CD14-positive monocyte (primary cell): ENCODE measurements at regions not wholly inside any gene's neighbourhood (a gene's known extent, or its start where the extent isn't known, plus 50 kb on each side); places are given as distances from the start of the nearest gene placed in this dataset.

ENCODE experiments used
- DNase-seq, 3 donors: peaks; one replicate each; pipeline ENCODE4 v3.0.0-alpha.2; 2011 to 2022
- H2AFZ ChIP-seq: 2 replicates; pipeline ENCODE4 v1.6.0; 2012; ENCODE audit warnings: mild to moderate bottlenecking, low read depth, low read length, inconsistent platforms; ENCODE audit not compliant: insufficient read depth, poor library complexity, severe bottlenecking
- H3K27ac ChIP-seq, 2 donors: 1 replicate in 1 of 2; 2 replicates in 1 of 2; pipeline ENCODE4 v1.5.1; 2012 to 2013; ENCODE audit warnings: low read length in 2 of 2, control low read depth in 1 of 2, inconsistent platforms in 1 of 2, low read depth in 1 of 2, mild to moderate bottlenecking in 1 of 2
- H3K27me3 ChIP-seq, 2 donors: one replicate each; pipeline versions ENCODE4 v1.6.0 to v1.6.1; 2011 to 2013; ENCODE audit warnings: low read length in 2 of 2; ENCODE audit not compliant: control insufficient read depth in 2 of 2, insufficient read depth in 2 of 2
- H3K36me3 ChIP-seq, 2 donors: replicated peaks in 1 of 2; 1 replicate in 1 of 2; 2 replicates in 1 of 2; pipeline versions ENCODE4 v1.5.1 to v1.6.1; 2012 to 2013; ENCODE audit warnings: low read length in 2 of 2, control low read depth in 1 of 2, inconsistent platforms in 1 of 2, mild to moderate bottlenecking in 1 of 2; ENCODE audit not compliant: insufficient read depth in 2 of 2, control insufficient read depth in 1 of 2
- H3K4me1 ChIP-seq, 2 donors: 1 replicate in 1 of 2; 2 replicates in 1 of 2; pipeline versions ENCODE4 v1.5.1 to v1.6.1; 2012 to 2013; ENCODE audit warnings: low read length in 2 of 2, control low read depth in 1 of 2, inconsistent platforms in 1 of 2, mild to moderate bottlenecking in 1 of 2, moderate library complexity in 1 of 2; ENCODE audit not compliant: insufficient read depth in 2 of 2, control insufficient read depth in 1 of 2
- H3K4me2 ChIP-seq: replicated peaks from 2 replicates; pipeline ENCODE3; 2012; ENCODE audit warnings: low read length, moderate library complexity, mild to moderate bottlenecking; ENCODE audit not compliant: poor library complexity, severe bottlenecking; ENCODE audit errors: extremely low read depth
- H3K4me3 ChIP-seq, 3 experiments: fragments of 200-600 bp in 1 of 3; sonication (generic) in 1 of 3; replicated peaks in 1 of 3; 1 replicate in 2 of 3; 2 replicates in 1 of 3; pipeline ENCODE4 v1.5.1; 2011 to 2013; ENCODE audit warnings: low read length in 3 of 3, mild to moderate bottlenecking in 3 of 3, control low read depth in 2 of 3, low read depth in 2 of 3, inconsistent platforms in 1 of 3, moderate library complexity in 1 of 3
- H3K79me2 ChIP-seq: 2 replicates; pipeline ENCODE4 v1.6.0; 2012; ENCODE audit warnings: mild to moderate bottlenecking, control low read depth, inconsistent platforms, low read length, moderate library complexity; ENCODE audit not compliant: insufficient read depth
- H3K9ac ChIP-seq: 2 replicates; pipeline ENCODE4 v1.6.0; 2017; ENCODE audit warnings: low read length, mild to moderate bottlenecking; ENCODE audit not compliant: insufficient read depth, poor library complexity, severe bottlenecking
- H3K9me3 ChIP-seq, 2 donors: replicated peaks in 1 of 2; 1 replicate in 1 of 2; 2 replicates in 1 of 2; pipeline versions ENCODE4 v1.5.1 to v1.6.1; 2012 to 2013; ENCODE audit warnings: low read length in 2 of 2, control low read depth in 1 of 2; ENCODE audit not compliant: control insufficient read depth in 1 of 2, insufficient read depth in 1 of 2
- H4K20me1 ChIP-seq: 2 replicates; pipeline ENCODE4 v1.6.0; 2012; ENCODE audit warnings: mild to moderate bottlenecking, low read length, control low read depth, moderate library complexity; ENCODE audit not compliant: insufficient read depth
- H3K27ac Mint-ChIP-seq, 7 donors: one replicate each; pipeline ENCODE4 v1.8.0; 2020; ENCODE audit warnings: mild to moderate bottlenecking in 7 of 7, mixed read lengths in 7 of 7, moderate library complexity in 6 of 7, inconsistent platforms in 2 of 7
- H3K27me3 Mint-ChIP-seq, 3 donors: one replicate each; pipeline ENCODE4 v1.8.0; 2021 to 2022; ENCODE audit warnings: low read depth in 3 of 3, mild to moderate bottlenecking in 3 of 3, mixed read lengths in 3 of 3, moderate library complexity in 3 of 3, inconsistent platforms in 1 of 3
- H3K36me3 Mint-ChIP-seq, 2 donors: one replicate each; pipeline ENCODE4 v1.8.0; 2020; ENCODE audit warnings: mixed read lengths in 2 of 2, inconsistent platforms in 1 of 2, mild to moderate bottlenecking in 1 of 2
- H3K4me1 Mint-ChIP-seq: one replicate; pipeline ENCODE4 v1.8.0; 2020; ENCODE audit warnings: mild to moderate bottlenecking, mixed read lengths
- H3K4me3 Mint-ChIP-seq, 2 donors: one replicate each; pipeline ENCODE4 v1.8.0; 2020; ENCODE audit warnings: mild to moderate bottlenecking in 2 of 2, mixed read lengths in 2 of 2, moderate library complexity in 1 of 2
- H3K9me3 Mint-ChIP-seq, 7 donors: one replicate each; pipeline ENCODE4 v1.8.0; 2020 to 2022; ENCODE audit warnings: mixed read lengths in 7 of 7, mild to moderate bottlenecking in 6 of 7, moderate library complexity in 6 of 7, inconsistent platforms in 2 of 7
- CTCF ChIP-seq: fragments of 200-600 bp; IDR thresholded peaks from one replicate; pipeline ENCODE4 v1.8.0; 2022; ENCODE audit warnings: antibody characterized with exemption, mild to moderate bottlenecking
- WGBS: methylation state at CpG from one replicate; pipeline ENCODE4 v1.1.5; 2013; ENCODE audit warnings: missing lambda C conversion rate; ENCODE audit not compliant: insufficient coverage; 5-methylcytosine and 5-hydroxymethylcytosine counted together
- intact Hi-C, 2 donors: fragments of 100-400 bp; cut with micrococcal nuclease; formaldehyde crosslinking; loops; one replicate each; pipeline versions ENCODE4 v1.15.0 to v1.15.1; 2023

GRCh38 chr6:74249658-74250057 is 553.7 kb downstream of the CD109 start:
- no peak for DNase-seq
- WGBS: no CpG with 5 or more reads among the region's 2 CpGs
- H3K9me3 ChIP-seq: no peaks in the 10 kb centered on the region
- no peak for TF ChIP-seq CTCF
- intact Hi-C loops: no loop called here
- no peaks in the 10 kb centered on the region for H3K4me1 Mint-ChIP-seq
- no peaks in the 10 kb centered on the region for H3K27me3 ChIP-seq
- no peak overlapping the region for H3K27ac Mint-ChIP-seq
- H3K79me2 ChIP-seq: no peaks in the 10 kb centered on the region
- H3K4me2 ChIP-seq: no peak overlapping the region
- no peak overlapping the region for H3K4me3 Mint-ChIP-seq
- no peak overlapping the region for H3K27ac ChIP-seq
- no peaks in the 10 kb centered on the region for H3K27me3 Mint-ChIP-seq
- peaks cover 0 to 10% (median 1%) of the 10 kb centered on the region in 7 donors for H3K9me3 Mint-ChIP-seq
- H3K4me3 ChIP-seq: no peak overlapping the region
- H3K4me1 ChIP-seq: no peaks in the 10 kb centered on the region
- H3K9ac ChIP-seq: no peak overlapping the region
- no peaks in the 10 kb centered on the region for H3K36me3 ChIP-seq
- H2AFZ ChIP-seq: no peak overlapping the region
- no peaks in the 10 kb centered on the region for H4K20me1 ChIP-seq
- no peaks in the 10 kb centered on the region for H3K36me3 Mint-ChIP-seq

GRCh38 chr6:74248966-74249365 is 553.0 kb downstream of the CD109 start:
- Mint-ChIP-seq H3K27ac (no peak overlapping the region), H3K4me1 (no peaks in the 10 kb centered on the region), H3K36me3 (no peaks in the 10 kb centered on the region), H3K4me3 (no peak overlapping the region), H3K9me3 (peaks cover 0 to 7% (median 2%) of the 10 kb centered on the region in 7 donors), H3K27me3 (no peaks in the 10 kb centered on the region)
- H3K4me2 ChIP-seq: no peak overlapping the region
- 20% methylated on average over 1 of the region's 2 CpGs for WGBS
- H3K4me3 ChIP-seq: no peak overlapping the region
- no peaks in the 10 kb centered on the region for H3K79me2 ChIP-seq
- no peak for TF ChIP-seq CTCF
- H2AFZ ChIP-seq: no peak overlapping the region
- H3K9ac ChIP-seq: no peak overlapping the region
- no peak for DNase-seq
- H3K4me1 ChIP-seq: no peaks in the 10 kb centered on the region
- no peaks in the 10 kb centered on the region for H3K36me3 ChIP-seq
- peaks cover 0 to 4% of the 10 kb centered on the region in 2 donors for H3K9me3 ChIP-seq
- no peaks in the 10 kb centered on the region for H4K20me1 ChIP-seq
- intact Hi-C loops: no loop called here
- no peaks in the 10 kb centered on the region for H3K27me3 ChIP-seq
- H3K27ac ChIP-seq: no peak overlapping the region
